Ovary (tissue), 3 donors: ENCODE measurements at regions not wholly inside any gene's neighbourhood (a gene's known extent, or its start where the extent isn't known, plus 50 kb on each side); places are given as distances from the start of the nearest gene placed in this dataset.

ENCODE experiments used
- EP300 ChIP-seq: sonication (generic); formaldehyde crosslinking; IDR thresholded peaks from one replicate; pipeline ENCODE4 v1.6.1; 2017; ENCODE audit warnings: antibody characterized with exemption
- POLR2A ChIP-seq: fragments of 450-650 bp; IDR thresholded peaks from one replicate; pipeline ENCODE4 v1.6.1; 2017; ENCODE audit warnings: antibody characterized with exemption, mild to moderate bottlenecking, moderate library complexity
- TF ChIP-seq, protein P1 (sequence below), 3 donors: fragments of 450-650 bp in 2 of 3; fragments of 200-600 bp in 1 of 3; IDR thresholded peaks; one replicate each; pipeline versions ENCODE4 v1.5.1 to v1.8.0; 2016 to 2022; ENCODE audit warnings: antibody characterized with exemption in 3 of 3, mild to moderate bottlenecking in 1 of 3
- donor health status: DM: no; HTN: no; CAD: no.

DNA sequence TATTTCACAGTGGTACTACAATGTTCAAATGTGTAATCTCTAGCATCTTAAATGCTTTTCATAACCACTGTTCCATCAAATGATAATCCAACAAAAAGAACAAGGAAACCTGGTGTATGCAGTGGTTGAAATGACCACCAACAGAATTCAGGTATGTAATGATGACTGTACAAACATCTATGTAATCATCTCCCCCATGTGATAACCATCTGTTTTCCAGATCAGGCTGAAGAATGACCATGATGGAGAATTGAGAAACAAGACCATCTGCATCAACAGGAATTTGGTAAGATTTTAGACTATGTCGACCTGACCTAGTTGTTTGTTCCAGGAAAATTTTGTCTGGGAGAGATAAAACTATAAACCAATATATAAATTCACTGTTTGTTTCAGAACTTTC is 81.3 kb upstream of the ASCC3 start:
- TF ChIP-seq, protein P1, sequence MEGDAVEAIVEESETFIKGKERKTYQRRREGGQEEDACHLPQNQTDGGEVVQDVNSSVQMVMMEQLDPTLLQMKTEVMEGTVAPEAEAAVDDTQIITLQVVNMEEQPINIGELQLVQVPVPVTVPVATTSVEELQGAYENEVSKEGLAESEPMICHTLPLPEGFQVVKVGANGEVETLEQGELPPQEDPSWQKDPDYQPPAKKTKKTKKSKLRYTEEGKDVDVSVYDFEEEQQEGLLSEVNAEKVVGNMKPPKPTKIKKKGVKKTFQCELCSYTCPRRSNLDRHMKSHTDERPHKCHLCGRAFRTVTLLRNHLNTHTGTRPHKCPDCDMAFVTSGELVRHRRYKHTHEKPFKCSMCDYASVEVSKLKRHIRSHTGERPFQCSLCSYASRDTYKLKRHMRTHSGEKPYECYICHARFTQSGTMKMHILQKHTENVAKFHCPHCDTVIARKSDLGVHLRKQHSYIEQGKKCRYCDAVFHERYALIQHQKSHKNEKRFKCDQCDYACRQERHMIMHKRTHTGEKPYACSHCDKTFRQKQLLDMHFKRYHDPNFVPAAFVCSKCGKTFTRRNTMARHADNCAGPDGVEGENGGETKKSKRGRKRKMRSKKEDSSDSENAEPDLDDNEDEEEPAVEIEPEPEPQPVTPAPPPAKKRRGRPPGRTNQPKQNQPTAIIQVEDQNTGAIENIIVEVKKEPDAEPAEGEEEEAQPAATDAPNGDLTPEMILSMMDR (IDR thresholded peaks at IDR 0.05): no peak
- TF ChIP-seq POLR2A (no peak), EP300 (no peak)
